K562 (cell line): ENCODE measurements at regions not wholly inside any gene's neighbourhood (a gene's known extent, or its start where the extent isn't known, plus 50 kb on each side); places are given as distances from the start of the nearest gene placed in this dataset.

Experiments used
- ATAC-seq: fragments of 200-7000 bp; cut with Tn5 transposase; 3 replicates; pipeline ENCODE4 v1.9.1; 2020; ENCODE audit warnings: moderate library complexity
- BruUV-seq: library from RNA; stranded (reverse); fragments of 400-500 nt; replicated peaks from 2 replicates; lab custom pipeline; 2021; lab: Mats Ljungman, UMichigan
- CTCF ChIA-PET: fragments of 300-600 bp; formaldehyde crosslinking; extraction: SDS; loops from one replicate; lab custom pipeline; 2021; ENCODE audit warnings: low intra/inter-chr PET ratio; lab: Yijun Ruan, JAX
- POLR2A ChIA-PET: fragments of 300-600, 350-650 bp; sonication (Branson Sonifier 250); formaldehyde crosslinking; extraction: SDS; loops from one replicate; lab custom pipeline; 2021; ENCODE audit warnings: antibody characterized with exemption, inconsistent platforms; lab: Yijun Ruan, JAX
- DNase-seq, 4 experiments: peaks; one replicate each; pipeline versions ENCODE4 v3.0.0 to v3.0.0-alpha.2; 2011 to 2018; ENCODE audit warnings: low spot score in 3 of 4, mixed read lengths in 3 of 4; ENCODE audit errors: extremely low read depth in 1 of 4
- FAIRE-seq: peaks from 2 replicates; lab custom pipeline; 2011; peaks lifted over from hg19 to GRCh38; lab: Jason Lieb, UNC
- H2AFZ ChIP-seq: 2 replicates; pipeline ENCODE4 v1.6.0; 2011; ENCODE audit warnings: low read depth, low read length, control low read depth, inconsistent platforms
- H3K27ac ChIP-seq: fragments of 200-600 bp; 3 replicates; pipeline ENCODE4 v1.8.0; 2011; ENCODE audit warnings: low read depth, mild to moderate bottlenecking, control low read depth, inconsistent platforms, low read length, moderate library complexity, mixed read lengths; ENCODE audit errors: extremely low read depth
- H3K27me3 ChIP-seq, 2 experiments: fragments of 300-600 bp in 1 of 2; 2 replicates in 1 of 2; 3 replicates in 1 of 2; pipeline versions ENCODE4 v1.6.0 to v1.8.0; 2011; ENCODE audit warnings: inconsistent platforms in 2 of 2, low read length in 2 of 2, mild to moderate bottlenecking in 1 of 2, mixed read lengths in 1 of 2, moderate library complexity in 1 of 2; ENCODE audit not compliant: control insufficient read depth in 2 of 2, insufficient read depth in 2 of 2
- H3K36me3 ChIP-seq: fragments of 300-600 bp; 3 replicates; pipeline ENCODE4 v1.8.0; 2011; ENCODE audit warnings: mild to moderate bottlenecking, low read length, inconsistent platforms; ENCODE audit not compliant: control insufficient read depth, insufficient read depth
- H3K4me1 ChIP-seq, 2 experiments: fragments of 200-600 bp in 1 of 2; replicated peaks in 1 of 2; 2 replicates in 1 of 2; 3 replicates in 1 of 2; pipeline versions ENCODE4 v1.5.1 to v1.8.0; 2011; ENCODE audit warnings: inconsistent platforms in 2 of 2, low read length in 2 of 2, mild to moderate bottlenecking in 1 of 2, mixed read lengths in 1 of 2, moderate library complexity in 1 of 2; ENCODE audit not compliant: control insufficient read depth in 2 of 2, insufficient read depth in 2 of 2
- H3K4me2 ChIP-seq: 2 replicates; pipeline ENCODE4 v1.6.1; 2011; ENCODE audit warnings: low read length, control low read depth, inconsistent platforms, mixed read lengths; ENCODE audit not compliant: insufficient read depth
- H3K4me3 ChIP-seq: fragments of 200-600 bp; sonication (generic), shearing (Covaris generic); 2 replicates; pipeline ENCODE4 v1.5.1; 2016; ENCODE audit warnings: control low read depth, inconsistent platforms
- H3K79me2 ChIP-seq: fragments of 200-600 bp; 3 replicates; pipeline ENCODE4 v1.8.0; 2011; ENCODE audit warnings: low read length, inconsistent platforms; ENCODE audit not compliant: control insufficient read depth, insufficient read depth
- H3K9ac ChIP-seq, 2 experiments: 2 replicates each; pipeline versions ENCODE4 v1.6.0 to v1.6.1; 2011; ENCODE audit warnings: low read depth in 2 of 2, low read length in 2 of 2, control low read depth in 1 of 2, inconsistent platforms in 1 of 2, mild to moderate bottlenecking in 1 of 2, mixed read lengths in 1 of 2; ENCODE audit not compliant: insufficient read depth in 1 of 2
- H3K9me1 ChIP-seq: one replicate; pipeline ENCODE4 v1.6.0; 2011; ENCODE audit warnings: inconsistent platforms, mild to moderate bottlenecking, low read length, moderate library complexity; ENCODE audit not compliant: control insufficient read depth, insufficient read depth
- H3K9me3 ChIP-seq: replicated peaks from 2 replicates; pipeline ENCODE4 v1.5.1; 2011; ENCODE audit warnings: low read depth, low read length, inconsistent platforms; ENCODE audit not compliant: control insufficient read depth, insufficient read depth
- H4K20me1 ChIP-seq: replicated peaks from 2 replicates; pipeline ENCODE4 v1.6.1; 2011; ENCODE audit warnings: low read length, inconsistent platforms, mixed read lengths; ENCODE audit not compliant: control insufficient read depth, insufficient read depth
- CSDE1 ChIP-seq, 2 experiments: fragments of 450-650 bp; IDR thresholded peaks; 2 replicates each; pipeline ENCODE4 v1.6.1; 2016; ENCODE audit warnings: mild to moderate bottlenecking in 1 of 2
- TOE1 ChIP-seq, 2 experiments: fragments of 450-650 bp in 1 of 2; sonication (generic) in 1 of 2; formaldehyde crosslinking in 1 of 2; IDR thresholded peaks; 2 replicates each; pipeline versions ENCODE4 v1.7.1 to v1.8.0; 2016 to 2022; ENCODE audit warnings: borderline replicate concordance in 2 of 2, mild to moderate bottlenecking in 2 of 2, antibody characterized with exemption in 1 of 2, inconsistent platforms in 1 of 2, low read depth in 1 of 2, missing genetic modification reagents in 1 of 2, moderate library complexity in 1 of 2
- YY1 ChIP-seq, 3 experiments: IDR thresholded peaks; 2 replicates each; pipeline ENCODE4 v1.6.1; 2011; ENCODE audit warnings: low read length in 2 of 3, mild to moderate bottlenecking in 2 of 3, moderate library complexity in 2 of 3, borderline replicate concordance in 1 of 3, control low read depth in 1 of 3, low read depth in 1 of 3; ENCODE audit not compliant: insufficient read depth in 3 of 3, insufficient replicate concordance in 2 of 3, control insufficient read depth in 1 of 3, insufficient read length in 1 of 3; ENCODE audit errors: extremely low read depth in 1 of 3
- WGBS: fragments of 100-300 bp; shearing (Covaris generic); methylation state at CpG from one replicate; pipeline ENCODE4 v1.1.6; 2016; ENCODE audit warnings: low coverage, mixed read lengths; ENCODE audit not compliant: insufficient coverage; ENCODE audit errors: missing lambda C conversion rate; 5-methylcytosine and 5-hydroxymethylcytosine counted together
- in situ Hi-C: fragments of 300-500 bp; cut with MboI; formaldehyde crosslinking; loops from 4 replicates; pipeline ENCODE4 v1.15.0; 2018; ENCODE audit warnings: inconsistent platforms, mixed read lengths
- intact Hi-C: fragments of 100-400 bp; cut with micrococcal nuclease; formaldehyde crosslinking; loops from 2 replicates; pipeline ENCODE4 v1.14.2; 2022
- TF ChIP-seq, protein P1 (sequence below): sonication (generic); formaldehyde crosslinking; IDR thresholded peaks from 2 replicates; pipeline ENCODE4 v1.8.0; 2022; ENCODE audit warnings: missing genetic modification reagents, mild to moderate bottlenecking, borderline replicate concordance
- TF ChIP-seq, protein P2 (sequence below): IDR thresholded peaks from 3 replicates; pipeline ENCODE4 v1.6.1; 2011; ENCODE audit warnings: borderline replicate concordance, mild to moderate bottlenecking; ENCODE audit not compliant: insufficient read length, insufficient read depth
- TF ChIP-seq, protein P3 (sequence below), 2 experiments: fragments of 450-650 bp; formaldehyde crosslinking in 1 of 2; IDR thresholded peaks; 2 replicates each; pipeline versions ENCODE4 v1.4.0 to v1.6.1; 2014 to 2020; ENCODE audit warnings: mild to moderate bottlenecking in 2 of 2, borderline replicate concordance in 1 of 2, low read depth in 1 of 2

DNA sequence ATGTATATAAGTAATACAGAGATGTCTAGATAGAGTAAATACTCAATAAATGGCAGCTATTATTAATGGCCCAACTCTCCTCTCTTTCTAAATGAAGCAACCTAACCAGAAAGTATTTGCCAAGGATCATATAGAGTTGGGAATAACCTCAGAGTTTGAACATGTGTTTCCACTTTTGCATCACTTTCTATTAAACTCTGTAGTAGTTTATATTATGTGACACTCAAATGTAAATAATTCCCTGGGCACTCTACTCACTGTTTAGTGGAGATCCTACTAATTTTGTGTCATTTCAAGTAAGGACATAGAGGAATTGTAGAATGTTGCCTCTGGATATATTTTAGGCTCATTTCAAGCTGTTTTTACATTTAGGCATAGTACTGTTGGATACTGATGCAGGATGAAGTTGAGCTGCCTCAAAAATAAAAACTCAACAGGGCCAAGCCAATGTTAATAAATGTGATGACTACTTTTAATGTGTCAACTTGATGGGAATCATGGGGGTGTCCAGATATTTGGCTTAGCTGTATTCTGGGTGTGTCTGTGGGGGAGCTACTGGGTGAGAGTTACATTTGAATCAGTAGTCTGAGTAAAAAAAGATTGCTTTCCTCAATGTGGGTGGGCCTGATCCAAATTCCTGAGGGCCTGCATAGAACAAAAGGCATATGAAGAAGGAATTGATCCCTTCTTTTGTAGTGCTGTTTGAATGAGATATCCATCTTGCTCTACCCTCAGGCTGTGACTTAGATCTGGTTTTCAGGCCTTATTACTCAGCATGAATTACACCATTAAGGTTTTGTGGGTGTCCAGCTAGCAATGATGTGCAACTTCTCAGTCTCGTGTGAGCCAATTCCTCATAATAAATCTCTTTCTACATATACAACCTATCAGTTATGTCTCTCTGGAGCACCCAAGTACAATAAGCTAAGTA lies 1368.2 kb downstream of the STIM2 start:
- no peak overlapping the region for H3K27ac ChIP-seq
- H3K4me2 ChIP-seq = no peak overlapping the region
- no peak overlapping the region for H3K9ac ChIP-seq
- H3K9me1 ChIP-seq = no peaks in the 10 kb centered on the region
- no peaks in the 10 kb centered on the region for H3K4me1 ChIP-seq
- FAIRE-seq = no peak
- ATAC-seq = no peak
- DNase-seq = no peak
- H3K79me2 ChIP-seq = no peaks in the 10 kb centered on the region
- no peaks in the 10 kb centered on the region for H3K27me3 ChIP-seq
- in situ Hi-C loops (no loop called here), intact Hi-C loops (no loop called here)
- 0% methylated on average over 1 of the region's 1 CpG for whole genome bisulfite sequencing
- no peaks in the 10 kb centered on the region; the same call in 1 of the 2 replicates for H3K9me3 ChIP-seq
- ChIA-PET POLR2A (no interaction called here), CTCF (no interaction called here)
- H4K20me1 ChIP-seq = no peaks in the 10 kb centered on the region
- H3K36me3 ChIP-seq = no peaks in the 10 kb centered on the region
- no peak overlapping the region for H2AFZ ChIP-seq
- H3K4me3 ChIP-seq = no peak overlapping the region
- no TSS peak for BruUV-seq
- no peak for TF ChIP-seq TOE1 (IDR thresholded peaks at IDR 0.05; ENCODE audit: borderline replicate concordance)
- TF ChIP-seq TOE1 (CRISPR knock-in tag; IDR thresholded peaks at IDR 0.05; ENCODE audit: borderline replicate concordance, low read depth) = no peak
- TF ChIP-seq, protein P1, sequence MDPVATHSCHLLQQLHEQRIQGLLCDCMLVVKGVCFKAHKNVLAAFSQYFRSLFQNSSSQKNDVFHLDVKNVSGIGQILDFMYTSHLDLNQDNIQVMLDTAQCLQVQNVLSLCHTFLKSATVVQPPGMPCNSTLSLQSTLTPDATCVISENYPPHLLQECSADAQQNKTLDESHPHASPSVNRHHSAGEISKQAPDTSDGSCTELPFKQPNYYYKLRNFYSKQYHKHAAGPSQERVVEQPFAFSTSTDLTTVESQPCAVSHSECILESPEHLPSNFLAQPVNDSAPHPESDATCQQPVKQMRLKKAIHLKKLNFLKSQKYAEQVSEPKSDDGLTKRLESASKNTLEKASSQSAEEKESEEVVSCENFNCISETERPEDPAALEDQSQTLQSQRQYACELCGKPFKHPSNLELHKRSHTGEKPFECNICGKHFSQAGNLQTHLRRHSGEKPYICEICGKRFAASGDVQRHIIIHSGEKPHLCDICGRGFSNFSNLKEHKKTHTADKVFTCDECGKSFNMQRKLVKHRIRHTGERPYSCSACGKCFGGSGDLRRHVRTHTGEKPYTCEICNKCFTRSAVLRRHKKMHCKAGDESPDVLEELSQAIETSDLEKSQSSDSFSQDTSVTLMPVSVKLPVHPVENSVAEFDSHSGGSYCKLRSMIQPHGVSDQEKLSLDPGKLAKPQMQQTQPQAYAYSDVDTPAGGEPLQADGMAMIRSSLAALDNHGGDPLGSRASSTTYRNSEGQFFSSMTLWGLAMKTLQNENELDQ (CRISPR knock-in tag) = no peak
- TF ChIP-seq, protein P2, sequence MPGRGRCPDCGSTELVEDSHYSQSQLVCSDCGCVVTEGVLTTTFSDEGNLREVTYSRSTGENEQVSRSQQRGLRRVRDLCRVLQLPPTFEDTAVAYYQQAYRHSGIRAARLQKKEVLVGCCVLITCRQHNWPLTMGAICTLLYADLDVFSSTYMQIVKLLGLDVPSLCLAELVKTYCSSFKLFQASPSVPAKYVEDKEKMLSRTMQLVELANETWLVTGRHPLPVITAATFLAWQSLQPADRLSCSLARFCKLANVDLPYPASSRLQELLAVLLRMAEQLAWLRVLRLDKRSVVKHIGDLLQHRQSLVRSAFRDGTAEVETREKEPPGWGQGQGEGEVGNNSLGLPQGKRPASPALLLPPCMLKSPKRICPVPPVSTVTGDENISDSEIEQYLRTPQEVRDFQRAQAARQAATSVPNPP = no peak
- TF ChIP-seq, protein P3, sequence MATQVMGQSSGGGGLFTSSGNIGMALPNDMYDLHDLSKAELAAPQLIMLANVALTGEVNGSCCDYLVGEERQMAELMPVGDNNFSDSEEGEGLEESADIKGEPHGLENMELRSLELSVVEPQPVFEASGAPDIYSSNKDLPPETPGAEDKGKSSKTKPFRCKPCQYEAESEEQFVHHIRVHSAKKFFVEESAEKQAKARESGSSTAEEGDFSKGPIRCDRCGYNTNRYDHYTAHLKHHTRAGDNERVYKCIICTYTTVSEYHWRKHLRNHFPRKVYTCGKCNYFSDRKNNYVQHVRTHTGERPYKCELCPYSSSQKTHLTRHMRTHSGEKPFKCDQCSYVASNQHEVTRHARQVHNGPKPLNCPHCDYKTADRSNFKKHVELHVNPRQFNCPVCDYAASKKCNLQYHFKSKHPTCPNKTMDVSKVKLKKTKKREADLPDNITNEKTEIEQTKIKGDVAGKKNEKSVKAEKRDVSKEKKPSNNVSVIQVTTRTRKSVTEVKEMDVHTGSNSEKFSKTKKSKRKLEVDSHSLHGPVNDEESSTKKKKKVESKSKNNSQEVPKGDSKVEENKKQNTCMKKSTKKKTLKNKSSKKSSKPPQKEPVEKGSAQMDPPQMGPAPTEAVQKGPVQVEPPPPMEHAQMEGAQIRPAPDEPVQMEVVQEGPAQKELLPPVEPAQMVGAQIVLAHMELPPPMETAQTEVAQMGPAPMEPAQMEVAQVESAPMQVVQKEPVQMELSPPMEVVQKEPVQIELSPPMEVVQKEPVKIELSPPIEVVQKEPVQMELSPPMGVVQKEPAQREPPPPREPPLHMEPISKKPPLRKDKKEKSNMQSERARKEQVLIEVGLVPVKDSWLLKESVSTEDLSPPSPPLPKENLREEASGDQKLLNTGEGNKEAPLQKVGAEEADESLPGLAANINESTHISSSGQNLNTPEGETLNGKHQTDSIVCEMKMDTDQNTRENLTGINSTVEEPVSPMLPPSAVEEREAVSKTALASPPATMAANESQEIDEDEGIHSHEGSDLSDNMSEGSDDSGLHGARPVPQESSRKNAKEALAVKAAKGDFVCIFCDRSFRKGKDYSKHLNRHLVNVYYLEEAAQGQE (IDR thresholded peaks at IDR 0.05; ENCODE audit: borderline replicate concordance) = no peak
- TF ChIP-seq, protein P3 (CRISPR knock-in tag; IDR thresholded peaks at IDR 0.05; ENCODE audit: low read depth) = no peak
- no peak for TF ChIP-seq YY1 (IDR thresholded peaks at IDR 0.05; ENCODE audit: borderline replicate concordance in 1 of 3, control insufficient read depth in 1 of 3, extremely low read depth in 1 of 3, insufficient read depth in 3 of 3, insufficient read length in 1 of 3, insufficient replicate concordance in 2 of 3, low read depth in 1 of 3, low read length in 2 of 3)
- no peak for TF ChIP-seq CSDE1 (IDR thresholded peaks at IDR 0.05)
